A673 (cell line): ENCODE measurements at regions not wholly inside any gene's neighbourhood (a gene's known extent, or its start where the extent isn't known, plus 50 kb on each side); places are given as distances from the start of the nearest gene placed in this dataset.

Experiments used
- CTCF ChIP-seq: fragments of 300-800, 200-600 bp; sonication (generic); conservative IDR thresholded peaks from 2 replicates; pipeline ENCODE4 v1.5.1; 2017; ENCODE audit warnings: low read depth, mild to moderate bottlenecking, antibody characterized with exemption, low read length, moderate library complexity, mixed read lengths
- EZH2 ChIP-seq: fragments of 200-600 bp; sonication (generic); IDR thresholded peaks from 2 replicates; pipeline ENCODE4 v1.6.1; 2017; ENCODE audit warnings: borderline replicate concordance, low read depth, mild to moderate bottlenecking, mixed read lengths, antibody characterized with exemption, low read length; ENCODE audit not compliant: poor library complexity, severe bottlenecking

- TF ChIP-seq CTCF = no peak
- no peak for TF ChIP-seq EZH2
Measured at GRCh38 chr16:8453359-8453758, 137.0 kb downstream of the TMEM114 start.
